ENCODE measurements at regions not wholly inside any gene's neighbourhood (a gene's known extent, or its start where the extent isn't known, plus 50 kb on each side); places are given as distances from the start of the nearest gene placed in this dataset.
"Not testable (repeated sequence)": the region's sequence is repeated elsewhere in the genome, so short reads cannot be mapped to it uniquely, and the experiment has no call there.

- DNase-seq, result no peak
- no peaks in the 10 kb centered on the region for H3K27me3 ChIP-seq
- peaks cover 10 to 18% of the 10 kb centered on the region in 2 donors for H3K4me1 ChIP-seq
- WGBS, 2 donors, result 83 to 87% methylated on average over 3 of the region's 3 CpGs
- no peaks in the 10 kb centered on the region for H3K36me3 ChIP-seq
- intact Hi-C loops (cut with DNase I), result no loop called here
- no peak overlapping the region for H3K27ac ChIP-seq
- H3K9me3 ChIP-seq, result no peaks in the 10 kb centered on the region
- TF ChIP-seq CTCF (IDR thresholded peaks at IDR 0.05) (no peak), POLR2A (IDR thresholded peaks at IDR 0.05) (no peak)
- no peak overlapping the region for H3K4me3 ChIP-seq (replicated peaks in 1 of 3)
Measured at GRCh38 chr9:2420543-2420942, 201.0 kb upstream of the VLDLR start.

- no peak for TF ChIP-seq CTCF (IDR thresholded peaks at IDR 0.05)
- TF ChIP-seq POLR2A (IDR thresholded peaks at IDR 0.05), result no peak
Measured at GRCh38 chr9:2424619-2425033, 197.0 kb upstream of the VLDLR start.

GRCh38 chr9:2425676-2426075 lies 195.9 kb upstream of the VLDLR start:
- intact Hi-C loops (cut with DNase I), result no loop called here
- H3K27ac ChIP-seq, result peak overlapping the region in 1 of 3 donors; percentile 37
- TF ChIP-seq POLR2A (IDR thresholded peaks at IDR 0.05) (no peak), CTCF (IDR thresholded peaks at IDR 0.05) (no peak)
- no peak overlapping the region for H3K4me3 ChIP-seq (replicated peaks in 1 of 3)
- H3K4me1 ChIP-seq, result peaks cover 22 to 33% of the 10 kb centered on the region in 2 donors
- H3K9me3 ChIP-seq, result no peaks in the 10 kb centered on the region
- no peaks in the 10 kb centered on the region for H3K27me3 ChIP-seq
- H3K36me3 ChIP-seq, result no peaks in the 10 kb centered on the region
- whole genome bisulfite sequencing, 2 donors, result 72 to 73% methylated on average over 2 of the region's 2 CpGs
- DNase-seq, result no peak

More at GRCh38 chr9:2424619-2425033, 197.0 kb upstream of the VLDLR start:
- peak; percentile 44 to 59 for DNase-seq
- intact Hi-C loops (cut with DNase I), result no loop called here
- Histone ChIP-seq H3K9me3 (no peaks in the 10 kb centered on the region), H3K4me3 (replicated peaks in 1 of 3) (no peak overlapping the region), H3K36me3 (no peaks in the 10 kb centered on the region), H3K27me3 (no peaks in the 10 kb centered on the region), H3K4me1 (peaks cover 22 to 33% of the 10 kb centered on the region in 2 donors), H3K27ac (peak overlapping the region in 2 of 3 donors; percentile 37 to 75)
- 14 to 20% methylated on average over 2 of the region's 2 CpGs for WGBS, 2 donors

GRCh38 chr9:2427120-2427891 lies 194.3 kb upstream of the VLDLR start:
- intact Hi-C loops (cut with DNase I), result no loop called here
- Histone ChIP-seq H3K4me1 (peaks cover 22 to 33% of the 10 kb centered on the region in 2 donors), H3K9me3 (no peaks in the 10 kb centered on the region), H3K27me3 (no peaks in the 10 kb centered on the region), H3K27ac (peak overlapping the region; percentile 62 to 77 (median 71)), H3K4me3 (replicated peaks in 1 of 3) (no peak overlapping the region), H3K36me3 (no peaks in the 10 kb centered on the region)
- 55 to 59% methylated on average over 10 of the region's 10 CpGs for WGBS, 2 donors
- peak; percentile 88 for DNase-seq
- TF ChIP-seq CTCF (IDR thresholded peaks at IDR 0.05) (peak in 2 of 6 experiments; percentile 20 to 35), POLR2A (IDR thresholded peaks at IDR 0.05) (no peak)

GRCh38 chr9:2439957-2440356 lies 181.6 kb upstream of the VLDLR start:
- DNase-seq, result no peak
- Histone ChIP-seq H3K9me3 (no peaks in the 10 kb centered on the region), H3K27ac (no peak overlapping the region), H3K36me3 (no peaks in the 10 kb centered on the region), H3K27me3 (no peaks in the 10 kb centered on the region), H3K4me3 (replicated peaks in 1 of 3) (no peak overlapping the region), H3K4me1 (no peaks in the 10 kb centered on the region)
- TF ChIP-seq POLR2A (IDR thresholded peaks at IDR 0.05) (no peak), CTCF (IDR thresholded peaks at IDR 0.05) (no peak)
- 83 to 87% methylated on average over 3 of the region's 3 CpGs for WGBS, 2 donors
- intact Hi-C loops (cut with DNase I), result no loop called here

GRCh38 chr9:2443933-2444332 lies 177.7 kb upstream of the VLDLR start:
- H3K27ac ChIP-seq, result not testable (repeated sequence)

More at GRCh38 chr9:2443933-2444332, 177.7 kb upstream of the VLDLR start:
- DNase-seq; H3K9me3 ChIP-seq; H3K4me3 ChIP-seq (replicated peaks in 1 of 3); H3K36me3 ChIP-seq; H3K27me3 ChIP-seq; intact Hi-C loops (cut with DNase I); H3K4me1 ChIP-seq: not testable (repeated sequence)
- WGBS, 2 donors, result 83 to 90% methylated on average over 1 of the region's 1 CpG
